Left ventricle myocardium inferior (tissue), 1 donor: ENCODE measurements at regions not wholly inside any gene's neighbourhood (a gene's known extent, or its start where the extent isn't known, plus 50 kb on each side); places are given as distances from the start of the nearest gene placed in this dataset.

Experiments
- DNase-seq: peaks from one replicate; pipeline ENCODE4 v3.0.0-alpha.2; 2020
- H3K27ac ChIP-seq: fragments of 200-600 bp; replicated peaks from 2 replicates; pipeline ENCODE4 v1.8.0; 2021
- H3K27me3 ChIP-seq: fragments of 200-600 bp; 2 replicates; pipeline ENCODE4 v1.8.0; 2021; ENCODE audit warnings: low read depth
- H3K36me3 ChIP-seq: fragments of 200-600 bp; 2 replicates; pipeline ENCODE4 v1.8.0; 2021
- H3K4me1 ChIP-seq: fragments of 200-600 bp; 2 replicates; pipeline ENCODE4 v1.8.0; 2021
- H3K4me3 ChIP-seq: fragments of 200-600 bp; 2 replicates; pipeline ENCODE4 v1.8.0; 2021; ENCODE audit warnings: mild to moderate bottlenecking, moderate library complexity
- H3K9me3 ChIP-seq: fragments of 200-600 bp; replicated peaks from 2 replicates; pipeline ENCODE4 v1.8.0; 2021
- intact Hi-C: fragments of 100-400 bp; cut with micrococcal nuclease; formaldehyde crosslinking; loops from one replicate; pipeline ENCODE4 v1.11.0; 2022
- TF ChIP-seq, protein P1 (sequence below): fragments of 200-600 bp; IDR thresholded peaks from 2 replicates; pipeline ENCODE4 v1.8.0; 2021; ENCODE audit warnings: antibody characterized with exemption, mild to moderate bottlenecking, borderline replicate concordance
- donor health status: DM: no; HTN: yes; CAD: no; lungs with severe emphysema.

GRCh38 chr6:133796235-133796634 is 92.7 kb upstream of the TCF21 start:
- no peaks in the 10 kb centered on the region for H3K4me1 ChIP-seq
- TF ChIP-seq, protein P1, sequence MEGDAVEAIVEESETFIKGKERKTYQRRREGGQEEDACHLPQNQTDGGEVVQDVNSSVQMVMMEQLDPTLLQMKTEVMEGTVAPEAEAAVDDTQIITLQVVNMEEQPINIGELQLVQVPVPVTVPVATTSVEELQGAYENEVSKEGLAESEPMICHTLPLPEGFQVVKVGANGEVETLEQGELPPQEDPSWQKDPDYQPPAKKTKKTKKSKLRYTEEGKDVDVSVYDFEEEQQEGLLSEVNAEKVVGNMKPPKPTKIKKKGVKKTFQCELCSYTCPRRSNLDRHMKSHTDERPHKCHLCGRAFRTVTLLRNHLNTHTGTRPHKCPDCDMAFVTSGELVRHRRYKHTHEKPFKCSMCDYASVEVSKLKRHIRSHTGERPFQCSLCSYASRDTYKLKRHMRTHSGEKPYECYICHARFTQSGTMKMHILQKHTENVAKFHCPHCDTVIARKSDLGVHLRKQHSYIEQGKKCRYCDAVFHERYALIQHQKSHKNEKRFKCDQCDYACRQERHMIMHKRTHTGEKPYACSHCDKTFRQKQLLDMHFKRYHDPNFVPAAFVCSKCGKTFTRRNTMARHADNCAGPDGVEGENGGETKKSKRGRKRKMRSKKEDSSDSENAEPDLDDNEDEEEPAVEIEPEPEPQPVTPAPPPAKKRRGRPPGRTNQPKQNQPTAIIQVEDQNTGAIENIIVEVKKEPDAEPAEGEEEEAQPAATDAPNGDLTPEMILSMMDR = no peak
- H3K4me3 ChIP-seq = no peak overlapping the region
- no peak overlapping the region for H3K27ac ChIP-seq
- intact Hi-C loops = no loop called here
- no peak for DNase-seq
- no peaks in the 10 kb centered on the region for H3K36me3 ChIP-seq
- peaks cover 48% of the 10 kb centered on the region for H3K9me3 ChIP-seq
- no peaks in the 10 kb centered on the region for H3K27me3 ChIP-seq

- no peaks in the 10 kb centered on the region for H3K4me1 ChIP-seq
- TF ChIP-seq, protein P1 = no peak
- no peaks in the 10 kb centered on the region for H3K36me3 ChIP-seq
- intact Hi-C loops = no loop called here
- H3K27me3 ChIP-seq = no peaks in the 10 kb centered on the region
- peaks cover 56% of the 10 kb centered on the region for H3K9me3 ChIP-seq
- H3K4me3 ChIP-seq = no peak overlapping the region
- no peak for DNase-seq
- no peak overlapping the region for H3K27ac ChIP-seq
Measured at GRCh38 chr6:133799043-133799442, 89.9 kb upstream of the TCF21 start.

- DNase-seq = no peak
- Histone ChIP-seq H3K9me3 (peaks cover 26% of the 10 kb centered on the region), H3K27me3 (no peaks in the 10 kb centered on the region), H3K4me1 (no peaks in the 10 kb centered on the region), H3K36me3 (no peaks in the 10 kb centered on the region), H3K27ac (no peak overlapping the region), H3K4me3 (no peak overlapping the region)
- intact Hi-C loops = no loop called here
- TF ChIP-seq, protein P1 = no peak
Measured at GRCh38 chr6:133802861-133803260, 86.1 kb upstream of the TCF21 start.

DNA sequence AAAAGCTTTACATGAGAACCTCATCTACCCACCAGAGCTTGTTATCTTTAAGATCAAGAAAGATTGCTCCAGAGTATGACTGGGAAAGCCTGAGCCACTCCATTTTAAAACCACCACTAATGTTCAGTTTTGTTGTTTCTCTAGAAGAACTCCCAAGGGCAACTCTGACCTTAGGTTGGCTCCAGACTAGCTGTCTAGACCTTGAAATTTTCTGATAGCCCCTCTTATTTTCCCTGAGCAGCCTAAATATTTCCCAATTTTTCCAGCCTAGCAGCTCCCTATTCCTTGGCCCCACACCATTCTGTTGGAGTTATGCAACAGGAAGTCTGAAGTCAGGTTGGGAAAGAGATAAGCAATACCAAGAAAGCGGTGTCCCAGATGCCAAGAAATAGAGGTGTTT is 84.6 kb upstream of the TCF21 start:
- Histone ChIP-seq H3K27ac (peak overlapping the region; percentile 24), H3K27me3 (no peaks in the 10 kb centered on the region), H3K4me1 (no peaks in the 10 kb centered on the region), H3K9me3 (peaks cover 12% of the 10 kb centered on the region), H3K4me3 (no peak overlapping the region), H3K36me3 (no peaks in the 10 kb centered on the region)
- TF ChIP-seq, protein P1 = no peak
- DNase-seq = no peak
- intact Hi-C loops = no loop called here

DNA sequence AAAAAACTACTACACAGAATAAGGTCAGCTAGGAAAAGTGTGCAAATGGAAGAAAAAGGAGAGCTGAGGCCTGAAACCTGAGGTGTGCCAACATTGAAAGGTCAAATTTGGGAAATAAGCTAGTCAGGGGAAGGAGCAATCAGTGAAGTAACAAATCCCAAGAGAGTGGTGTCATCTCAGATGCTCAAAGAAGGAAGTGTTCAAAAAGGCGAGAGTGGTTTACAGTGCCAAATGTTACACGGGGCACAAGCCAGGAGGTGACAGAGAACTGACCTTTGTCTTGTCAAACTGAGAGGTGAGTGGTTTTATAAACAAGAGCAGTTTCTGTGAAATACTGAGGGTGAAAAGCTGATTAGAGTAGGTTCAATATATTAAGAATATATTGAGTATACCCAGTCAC is 83.0 kb upstream of the TCF21 start:
- intact Hi-C loops = no loop called here
- Histone ChIP-seq H3K4me3 (no peak overlapping the region), H3K4me1 (no peaks in the 10 kb centered on the region), H3K9me3 (peaks cover 11% of the 10 kb centered on the region), H3K27me3 (no peaks in the 10 kb centered on the region), H3K36me3 (no peaks in the 10 kb centered on the region), H3K27ac (peak overlapping the region; percentile 37)
- DNase-seq = no peak
- TF ChIP-seq, protein P1 = no peak
